ENCODE measurements at regions not wholly inside any gene's neighbourhood (a gene's known extent, or its start where the extent isn't known, plus 50 kb on each side); places are given as distances from the start of the nearest gene placed in this dataset.
"Not testable (repeated sequence)": the region's sequence is repeated elsewhere in the genome, so short reads cannot be mapped to it uniquely, and the experiment has no call there.

- no peak for DNase-seq
These were observed 133.8 kb downstream of the SNX5 start for GRCh38 chr20:17834804-17835203.

- DNase-seq: no peak
These were observed 133.4 kb downstream of the BANF2 start for GRCh38 chr20:17833036-17833674.

GRCh38 chr20:17832236-17832915, 132.6 kb downstream of the BANF2 start:
- DNase-seq: no peak

GRCh38 chr20:17828598-17829144, 128.9 kb downstream of the BANF2 start:
- DNase-seq: no peak

GRCh38 chr20:17827759-17828559, 128.2 kb downstream of the BANF2 start:
- DNase-seq: no peak

GRCh38 chr20:17827079-17827478, 127.3 kb downstream of the BANF2 start:
- no peak for DNase-seq

GRCh38 chr20:17825960-17826843, 126.4 kb downstream of the BANF2 start:
- DNase-seq: peak in 1 of 5 experiments; percentile 61

GRCh38 chr20:17825252-17825959, 125.6 kb downstream of the BANF2 start:
- DNase-seq: no peak

- no peak for DNase-seq
These were observed 125.0 kb downstream of the BANF2 start for GRCh38 chr20:17824676-17825251.

GRCh38 chr20:17823409-17824144, 123.8 kb downstream of the BANF2 start:
- DNase-seq: no peak

GRCh38 chr20:17822540-17823408, 123.0 kb downstream of the BANF2 start:
- no peak for DNase-seq

- peak in 1 of 5 experiments; percentile 4 for DNase-seq
These were observed 122.3 kb downstream of the BANF2 start for GRCh38 chr20:17822039-17822438.

- DNase-seq: not testable (repeated sequence)
These were observed 121.8 kb downstream of the BANF2 start for GRCh38 chr20:17821606-17822005.

- no peak for DNase-seq
These were observed 119.8 kb downstream of the BANF2 start for GRCh38 chr20:17819395-17820093.

- DNase-seq: no peak
These were observed 118.4 kb downstream of the BANF2 start for GRCh38 chr20:17818187-17818586.

- DNase-seq: no peak
These were observed 117.2 kb downstream of the BANF2 start for GRCh38 chr20:17816804-17817587.

- no peak for DNase-seq
These were observed 111.8 kb downstream of the BANF2 start for GRCh38 chr20:17811628-17811965.

Measured in T-helper 2 cell (primary cell).